ENCODE measurements at regions not wholly inside any gene's neighbourhood (a gene's known extent, or its start where the extent isn't known, plus 50 kb on each side); places are given as distances from the start of the nearest gene placed in this dataset.
A peak's percentile ranks its signal among the peaks of the same experiment; 100 is the strongest.

- Histone ChIP-seq H2BK20ac (ENCODE audit: low read length) (no peak overlapping the region), H3K18ac (ENCODE audit: extremely low read depth, low read length) (no peak overlapping the region; the same call in 1 of the 2 replicates), H3K79me1 (ENCODE audit: low read depth, low read length) (no peaks in the 10 kb centered on the region), H4K5ac (ENCODE audit: insufficient read length, low read depth, low read length) (no peak overlapping the region), H2BK5ac (ENCODE audit: low read depth, low read length) (no peak overlapping the region), H3K4me1 (replicated peaks in 1 of 4; ENCODE audit: control insufficient read depth in 3 of 4, insufficient read depth in 4 of 4, low read length in 3 of 4) (peaks cover 0 to 4% (median 1%) of the 10 kb centered on the region in 4 experiments; a peak in 1 of 7 replicates), H4K8ac (ENCODE audit: extremely low read depth, insufficient read depth, low read length) (no peak overlapping the region), H2BK15ac (ENCODE audit: low read length) (no peak overlapping the region), H3K27ac (ENCODE audit: low read depth, low read length) (no peak overlapping the region), H2BK120ac (replicated peaks; ENCODE audit: low read depth, low read length) (no peak overlapping the region), H3K27me3 (replicated peaks in 1 of 4; ENCODE audit: control insufficient read depth in 3 of 4, extremely low read depth in 1 of 4, insufficient read depth in 3 of 4, low read length in 3 of 4) (no peaks in the 10 kb centered on the region; a peak in 1 of 7 replicates), H3K4me2 (ENCODE audit: insufficient read depth in 1 of 2, low read depth in 2 of 2, low read length in 2 of 2) (no peak overlapping the region; a peak in 1 of 4 replicates), H3K56ac (replicated peaks; ENCODE audit: insufficient read length, low read depth, low read length) (no peak overlapping the region), H4K91ac (replicated peaks; ENCODE audit: insufficient read length, low read length) (no peak overlapping the region), H4K20me1 (replicated peaks in 1 of 2; ENCODE audit: control insufficient read depth in 1 of 2, insufficient read depth in 2 of 2, low read length in 2 of 2) (no peaks in the 10 kb centered on the region), H3K23me2 (ENCODE audit: low read depth, low read length) (no peaks in the 10 kb centered on the region), H3K79me2 (ENCODE audit: control insufficient read depth in 1 of 2, insufficient read depth in 2 of 2, low read length in 2 of 2) (no peaks in the 10 kb centered on the region), H3K23ac (ENCODE audit: insufficient read length) (no peak overlapping the region), H2AFZ (ENCODE audit: low read length) (peak overlapping the region; percentile 82; the same call in 1 of the 2 replicates), H2AK5ac (ENCODE audit: low read depth, low read length) (no peak overlapping the region), H3K36me3 (ENCODE audit: control insufficient read depth in 2 of 4, insufficient read depth in 4 of 4, low read length in 3 of 4) (no peaks in the 10 kb centered on the region), H3K14ac (ENCODE audit: insufficient read length) (no peak overlapping the region), H3K4ac (replicated peaks; ENCODE audit: insufficient read length, low read depth, low read length) (no peak overlapping the region), H3K9me3 (ENCODE audit: insufficient read depth in 2 of 2, low read depth in 1 of 2, low read length in 1 of 2) (no peaks in the 10 kb centered on the region), H3K4me3 (ENCODE audit: extremely low read depth in 1 of 4, insufficient read depth in 2 of 4, low read depth in 3 of 4, low read length in 4 of 4) (no peak overlapping the region), H3K9ac (replicated peaks in 1 of 4; ENCODE audit: extremely low read depth in 1 of 4, low read depth in 3 of 4, low read length in 3 of 4) (no peak overlapping the region), H2BK12ac (ENCODE audit: low read depth, low read length) (no peak overlapping the region)
- DNase-seq (ENCODE audit: low read depth in 1 of 2, low spot score in 2 of 2) (no peak), FAIRE-seq (no peak)
- TF ChIP-seq ATF2 (IDR thresholded peaks at IDR 0.05; ENCODE audit: low read length) (no peak), JUND (IDR thresholded peaks at IDR 0.05; ENCODE audit: low read length) (no peak), SP4 (IDR thresholded peaks at IDR 0.05; ENCODE audit: low read length) (no peak), ATF3 (IDR thresholded peaks at IDR 0.05; ENCODE audit: insufficient read depth, low read depth, low read length) (no peak), TAF1 (IDR thresholded peaks at IDR 0.05; ENCODE audit: low read depth, low read length) (no peak), NRF1 (IDR thresholded peaks at IDR 0.05; ENCODE audit: low read depth, low read length) (no peak), GABPA (IDR thresholded peaks at IDR 0.05; ENCODE audit: borderline replicate concordance, insufficient read depth, low read length) (no peak), KDM1A (IDR thresholded peaks at IDR 0.05; ENCODE audit: borderline replicate concordance, low read length) (no peak), GTF2F1 (IDR thresholded peaks at IDR 0.05; ENCODE audit: borderline replicate concordance, low read depth, low read length) (no peak), TAF7 (optimal IDR thresholded peaks at IDR 0.05; ENCODE audit: borderline replicate concordance, low read depth, low read length) (no peak), BACH1 (IDR thresholded peaks at IDR 0.05; ENCODE audit: low read length) (no peak), CHD2 (IDR thresholded peaks at IDR 0.05; ENCODE audit: low read length) (no peak)
- 94% methylated on average over 5 of the region's 5 CpGs; no CpG with 5 or more reads in 1 of the 2 experiments for WGBS, 2 experiments (ENCODE audit: extremely low coverage in 1 of 2, insufficient coverage in 1 of 2, insufficient read length in 1 of 2, insufficient replicate concordance in 2 of 2, low coverage in 1 of 2, low lambda C conversion rate in 2 of 2, missing lambda C conversion rate in 1 of 2)
- ChIA-PET POLR2A (ENCODE audit: partially characterized antibody) (interaction anchor here (1.0 kb wide), 1 partner anchor 16 kb away, joined by 3 read pairs; no protein-coding TSS in a partner anchor), CTCF (ENCODE audit: partially characterized antibody) (interaction anchor here (1.0 to 1.7 kb wide), 6 partner anchors 11 to 67 kb away, joined by 3 to 6 read pairs (median 3); no protein-coding TSS in a partner anchor)
Observed at GRCh38 chr15:70420948-70421482, 323.3 kb upstream of the TLE3 start.

Data from H1 (cell line).